SK-N-SH treated with all-trans-retinoic acid at 6 μM for 48 hours (cell line): ENCODE measurements at regions not wholly inside any gene's neighbourhood (a gene's known extent, or its start where the extent isn't known, plus 50 kb on each side); places are given as distances from the start of the nearest gene placed in this dataset.

ENCODE experiments used
- POU6F1 ChIP-seq: fragments of 250-450 bp; sonication (Bioruptor Pico); IDR thresholded peaks from 2 replicates; pipeline ENCODE4 v1.8.0; 2021; ENCODE audit warnings: low read depth, mild to moderate bottlenecking, moderate library complexity, borderline replicate concordance
- RARB ChIP-seq: fragments of 250-450 bp; sonication (Bioruptor Pico); IDR thresholded peaks from 2 replicates; pipeline ENCODE4 v1.8.0; 2021; ENCODE audit warnings: mild to moderate bottlenecking, moderate library complexity
- TCF4 ChIP-seq: fragments of 250-450 bp; sonication (Bioruptor Pico); IDR thresholded peaks from 2 replicates; pipeline ENCODE4 v1.8.0; 2021; ENCODE audit warnings: mild to moderate bottlenecking, moderate library complexity, borderline replicate concordance
- ZFP3 ChIP-seq: fragments of 250-450 bp; sonication (Bioruptor Pico); IDR thresholded peaks from 2 replicates; pipeline ENCODE4 v1.5.0; 2020; ENCODE audit warnings: mild to moderate bottlenecking, moderate library complexity

- TF ChIP-seq TCF4 (CRISPR knock-in tag) (no peak), ZFP3 (CRISPR knock-in tag) (no peak), RARB (CRISPR knock-in tag) (no peak), POU6F1 (CRISPR knock-in tag) (no peak)
These were observed 127.8 kb downstream of the BCOR start for GRCh38 chrX:39969819-39970504.
